Smooth muscle cell (in vitro differentiated cells): ENCODE measurements at regions not wholly inside any gene's neighbourhood (a gene's known extent, or its start where the extent isn't known, plus 50 kb on each side); places are given as distances from the start of the nearest gene placed in this dataset.

Experiments
- DNase-seq: peaks from one replicate; lab custom pipeline; 2025; ENCODE audit not compliant: unreplicated experiment; lab: John Stamatoyannopoulos, UW
- H2AFZ ChIP-seq: fragments of 200-600 bp; sonication (generic); 2 replicates; pipeline ENCODE4 v1.6.0; 2016; ENCODE audit warnings: antibody characterized with exemption, low read depth, mild to moderate bottlenecking
- H3F3A ChIP-seq: fragments of 200-600 bp; sonication (generic); 2 replicates; pipeline ENCODE4 v1.6.0; 2017; ENCODE audit warnings: antibody characterized with exemption, low read depth
- H3K27ac ChIP-seq: fragments of 200-600 bp; sonication (generic); 2 replicates; pipeline ENCODE4 v1.5.1; 2016; ENCODE audit warnings: low read depth, mild to moderate bottlenecking
- H3K27me3 ChIP-seq: fragments of 200-600 bp; sonication (generic); 2 replicates; pipeline ENCODE4 v1.6.1; 2016; ENCODE audit warnings: low read depth, mild to moderate bottlenecking
- H3K36me3 ChIP-seq: fragments of 200-600 bp; sonication (generic); 2 replicates; pipeline ENCODE4 v1.5.1; 2016; ENCODE audit warnings: low read depth
- H3K4me1 ChIP-seq: fragments of 200-600 bp; sonication (generic); 2 replicates; pipeline ENCODE4 v1.5.1; 2016; ENCODE audit warnings: low read depth
- H3K4me2 ChIP-seq: fragments of 200-600 bp; sonication (generic); 2 replicates; pipeline ENCODE4 v1.6.0; 2016; ENCODE audit warnings: mild to moderate bottlenecking
- H3K4me3 ChIP-seq: fragments of 200-600 bp; sonication (generic); 2 replicates; pipeline ENCODE4 v1.5.1; 2016; ENCODE audit warnings: mild to moderate bottlenecking
- H3K79me2 ChIP-seq: fragments of 200-600 bp; sonication (generic); 2 replicates; pipeline ENCODE4 v1.6.0; 2016; ENCODE audit warnings: low read depth, mild to moderate bottlenecking
- H3K9ac ChIP-seq: fragments of 200-600 bp; sonication (generic); 2 replicates; pipeline ENCODE4 v1.6.0; 2016; ENCODE audit warnings: low read depth
- H3K9me3 ChIP-seq: fragments of 200-600 bp; sonication (generic); replicated peaks from 2 replicates; pipeline ENCODE4 v1.5.1; 2016; ENCODE audit warnings: low read depth
- H4K20me1 ChIP-seq: fragments of 200-600 bp; sonication (generic); 2 replicates; pipeline ENCODE4 v1.6.0; 2016; ENCODE audit warnings: low read depth
- CTCF ChIP-seq: fragments of 200-600 bp; sonication (generic); IDR thresholded peaks from 2 replicates; pipeline ENCODE4 v1.5.1; 2017; ENCODE audit warnings: borderline replicate concordance, mild to moderate bottlenecking, antibody characterized with exemption; ENCODE audit not compliant: insufficient read depth, poor library complexity, severe bottlenecking
- WGBS: methylation state at CpG from one replicate; pipeline ENCODE4 v1.1.7; 2016; ENCODE audit warnings: low lambda C conversion rate; 5-methylcytosine and 5-hydroxymethylcytosine counted together

- H3K9me3 ChIP-seq = no peaks in the 10 kb centered on the region
- no peak for TF ChIP-seq CTCF
- 93% methylated on average over 5 of the region's 5 CpGs for WGBS
- no peak for DNase-seq
- H2AFZ ChIP-seq = no peak overlapping the region
- no peaks in the 10 kb centered on the region for H3K27me3 ChIP-seq
- H3K9ac ChIP-seq = no peak overlapping the region
- no peak overlapping the region for H3K4me3 ChIP-seq
- no peaks in the 10 kb centered on the region for H4K20me1 ChIP-seq
- H3F3A ChIP-seq = no peaks in the 10 kb centered on the region
- no peak overlapping the region for H3K4me2 ChIP-seq
- H3K27ac ChIP-seq = no peak overlapping the region
- H3K36me3 ChIP-seq = no peaks in the 10 kb centered on the region
- H3K79me2 ChIP-seq = no peaks in the 10 kb centered on the region
- H3K4me1 ChIP-seq = no peaks in the 10 kb centered on the region
These were observed 381.1 kb upstream of the RASGRP1 start for GRCh38 chr15:38945551-38946298.

GRCh38 chr15:38954090-38954489, 389.5 kb upstream of the RASGRP1 start:
- Histone ChIP-seq H3K27ac (no peak overlapping the region), H3K4me2 (peak overlapping the region; percentile 30), H3F3A (no peaks in the 10 kb centered on the region), H3K4me1 (no peaks in the 10 kb centered on the region), H4K20me1 (no peaks in the 10 kb centered on the region), H3K79me2 (no peaks in the 10 kb centered on the region), H3K36me3 (no peaks in the 10 kb centered on the region), H3K9ac (no peak overlapping the region), H3K9me3 (no peaks in the 10 kb centered on the region), H2AFZ (no peak overlapping the region), H3K4me3 (no peak overlapping the region), H3K27me3 (no peaks in the 10 kb centered on the region)
- TF ChIP-seq CTCF = no peak
- no peak for DNase-seq
- 68% methylated on average over 3 of the region's 3 CpGs for WGBS

GRCh38 chr15:38961456-38961855, 396.8 kb upstream of the RASGRP1 start:
- no peaks in the 10 kb centered on the region for H4K20me1 ChIP-seq
- no peak overlapping the region for H3K27ac ChIP-seq
- H3K4me2 ChIP-seq = no peak overlapping the region
- no peaks in the 10 kb centered on the region for H3K79me2 ChIP-seq
- 80% methylated on average over 2 of the region's 2 CpGs for WGBS
- H3F3A ChIP-seq = no peaks in the 10 kb centered on the region
- no peaks in the 10 kb centered on the region for H3K36me3 ChIP-seq
- no peaks in the 10 kb centered on the region for H3K27me3 ChIP-seq
- H3K9me3 ChIP-seq = no peaks in the 10 kb centered on the region
- no peak for DNase-seq
- no peaks in the 10 kb centered on the region for H3K4me1 ChIP-seq
- TF ChIP-seq CTCF = no peak
- H3K9ac ChIP-seq = no peak overlapping the region
- no peak overlapping the region for H2AFZ ChIP-seq
- H3K4me3 ChIP-seq = no peak overlapping the region

DNA sequence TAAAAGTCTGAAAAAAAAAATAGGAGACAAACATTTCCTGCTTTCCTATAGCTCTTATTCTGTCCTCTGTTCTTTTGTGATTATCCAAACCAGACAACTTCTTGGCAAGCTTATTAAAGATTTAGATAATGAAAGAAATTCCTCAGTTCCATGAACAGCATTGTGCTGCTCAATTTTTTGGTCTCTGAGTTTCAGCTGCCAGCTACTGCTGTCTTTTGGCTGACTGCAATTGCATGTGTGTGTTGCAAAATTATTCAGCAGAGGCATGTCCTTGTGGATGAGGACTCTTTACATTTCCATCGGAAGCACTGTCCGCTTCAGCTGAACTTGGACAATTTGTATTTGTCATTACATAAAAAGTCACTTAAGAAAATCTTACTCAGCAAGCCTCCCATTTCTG, 397.3 kb upstream of the RASGRP1 start:
- H3K9me3 ChIP-seq = no peaks in the 10 kb centered on the region
- TF ChIP-seq CTCF = no peak
- H3K27me3 ChIP-seq = no peaks in the 10 kb centered on the region
- 75% methylated on average over 2 of the region's 2 CpGs for WGBS
- H3K36me3 ChIP-seq = no peaks in the 10 kb centered on the region
- peak overlapping the region; percentile 65 for H2AFZ ChIP-seq
- no peaks in the 10 kb centered on the region for H4K20me1 ChIP-seq
- no peak for DNase-seq
- no peaks in the 10 kb centered on the region for H3K4me1 ChIP-seq
- no peak overlapping the region for H3K4me2 ChIP-seq
- H3K27ac ChIP-seq = no peak overlapping the region
- H3K9ac ChIP-seq = no peak overlapping the region
- no peak overlapping the region for H3K4me3 ChIP-seq
- no peaks in the 10 kb centered on the region for H3K79me2 ChIP-seq
- no peaks in the 10 kb centered on the region for H3F3A ChIP-seq
